RWPE1 (cell line): ENCODE measurements at regions not wholly inside any gene's neighbourhood (a gene's known extent, or its start where the extent isn't known, plus 50 kb on each side); places are given as distances from the start of the nearest gene placed in this dataset.

Experiments
- CTCF ChIA-PET: fragments of 350-600 bp; sonication (Branson Sonifier 250); formaldehyde crosslinking; extraction: SDS; loops from one replicate; lab custom pipeline; 2021; lab: Yijun Ruan, JAX
- POLR2A ChIA-PET: fragments of 400-600 bp; formaldehyde crosslinking; extraction: SDS; loops from one replicate; lab custom pipeline; 2020; ENCODE audit warnings: antibody characterized with exemption; ENCODE audit not compliant: low non-redundant PET; lab: Yijun Ruan, JAX
- DNase-seq: peaks from one replicate; pipeline ENCODE4 v3.0.0; 2012; ENCODE audit warnings: low spot score
- H3K27ac ChIP-seq: fragments of 450-650 bp; 2 replicates; pipeline ENCODE4 v1.5.1; 2017
- TF ChIP-seq, protein P1 (sequence below): fragments of 450-650 bp; conservative IDR thresholded peaks from 2 replicates; pipeline ENCODE4 v1.5.1; 2017; ENCODE audit warnings: low read depth, mild to moderate bottlenecking

DNA sequence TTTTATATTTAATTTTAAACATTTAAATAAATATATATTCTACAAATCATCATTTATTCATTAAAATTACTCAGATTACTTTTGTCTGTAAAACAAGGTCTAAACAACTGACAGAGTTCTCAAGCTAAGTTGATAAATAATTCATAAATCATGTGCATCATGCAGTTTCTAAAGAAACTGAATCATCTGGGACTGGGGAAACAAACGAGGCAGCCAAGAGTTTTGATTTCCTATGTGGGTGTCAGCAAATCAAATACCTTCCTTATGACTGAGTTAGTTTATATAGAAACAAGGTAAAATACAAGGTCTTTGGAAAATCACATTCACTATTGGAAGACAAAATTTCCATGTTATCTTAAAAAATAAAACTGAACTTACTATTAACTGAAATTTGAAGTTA, 149.9 kb upstream of the BEND6 start:
- TF ChIP-seq, protein P1, sequence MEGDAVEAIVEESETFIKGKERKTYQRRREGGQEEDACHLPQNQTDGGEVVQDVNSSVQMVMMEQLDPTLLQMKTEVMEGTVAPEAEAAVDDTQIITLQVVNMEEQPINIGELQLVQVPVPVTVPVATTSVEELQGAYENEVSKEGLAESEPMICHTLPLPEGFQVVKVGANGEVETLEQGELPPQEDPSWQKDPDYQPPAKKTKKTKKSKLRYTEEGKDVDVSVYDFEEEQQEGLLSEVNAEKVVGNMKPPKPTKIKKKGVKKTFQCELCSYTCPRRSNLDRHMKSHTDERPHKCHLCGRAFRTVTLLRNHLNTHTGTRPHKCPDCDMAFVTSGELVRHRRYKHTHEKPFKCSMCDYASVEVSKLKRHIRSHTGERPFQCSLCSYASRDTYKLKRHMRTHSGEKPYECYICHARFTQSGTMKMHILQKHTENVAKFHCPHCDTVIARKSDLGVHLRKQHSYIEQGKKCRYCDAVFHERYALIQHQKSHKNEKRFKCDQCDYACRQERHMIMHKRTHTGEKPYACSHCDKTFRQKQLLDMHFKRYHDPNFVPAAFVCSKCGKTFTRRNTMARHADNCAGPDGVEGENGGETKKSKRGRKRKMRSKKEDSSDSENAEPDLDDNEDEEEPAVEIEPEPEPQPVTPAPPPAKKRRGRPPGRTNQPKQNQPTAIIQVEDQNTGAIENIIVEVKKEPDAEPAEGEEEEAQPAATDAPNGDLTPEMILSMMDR = no peak
- ChIA-PET POLR2A (interaction anchor here (0.6 kb wide), 1 partner anchor 11 kb away, joined by 3 read pairs; no protein-coding TSS in a partner anchor), CTCF (no interaction called here)
- no peak overlapping the region for H3K27ac ChIP-seq
- DNase-seq = peak; percentile 58

- no peak overlapping the region for H3K27ac ChIP-seq
- DNase-seq = no peak
- ChIA-PET POLR2A (no interaction called here), CTCF (interaction anchor here (0.5 kb wide), 1 partner anchor 214 kb away, joined by 4 read pairs; no protein-coding TSS in a partner anchor)
- TF ChIP-seq, protein P1 = no peak
Observed at GRCh38 chr6:56803594-56803993, 151.3 kb upstream of the BEND6 start.

- H3K27ac ChIP-seq = no peak overlapping the region
- DNase-seq = no peak
- ChIA-PET CTCF (no interaction called here), POLR2A (no interaction called here)
- TF ChIP-seq, protein P1 = no peak
Observed at GRCh38 chr6:56802584-56802983, 152.3 kb upstream of the BEND6 start.

- CTCF ChIA-PET = no interaction called here
- no peak overlapping the region for H3K27ac ChIP-seq
- POLR2A ChIA-PET = no interaction called here
- TF ChIP-seq, protein P1 = no peak
- DNase-seq = no peak
Observed at GRCh38 chr6:56799989-56800388, 154.9 kb upstream of the BEND6 start.

DNA sequence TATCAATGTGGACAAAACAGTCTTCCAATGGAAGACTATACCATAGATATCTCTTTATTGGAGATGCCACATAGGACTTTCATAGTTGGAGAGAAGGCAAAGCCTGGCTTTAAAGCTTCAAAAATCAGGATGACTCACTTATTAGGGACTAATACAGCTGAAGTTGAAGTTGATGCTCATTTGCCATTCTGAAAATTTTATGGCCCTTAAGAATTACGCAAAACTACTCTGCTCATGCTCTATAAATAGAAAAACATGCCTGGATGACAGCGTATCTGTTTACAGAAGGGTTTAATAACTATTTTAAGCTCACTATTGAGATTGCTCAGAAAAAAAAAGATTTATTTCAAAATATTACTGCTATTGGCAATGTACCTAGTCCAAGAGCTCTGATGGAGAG, 155.5 kb upstream of the DST start:
- no peak overlapping the region for H3K27ac ChIP-seq
- ChIA-PET POLR2A (no interaction called here), CTCF (no interaction called here)
- DNase-seq = peak; percentile 22
- TF ChIP-seq, protein P1 = no peak

GRCh38 chr6:56796196-56796532, 153.5 kb upstream of the DST start:
- TF ChIP-seq, protein P1 = no peak
- peak; percentile 13 for DNase-seq
- ChIA-PET POLR2A (no interaction called here), CTCF (interaction anchor here (0.6 kb wide), 1 partner anchor 112 kb away, joined by 3 read pairs; no protein-coding TSS in a partner anchor)
- no peak overlapping the region for H3K27ac ChIP-seq
